Osteoblast (primary cell): ENCODE measurements at regions not wholly inside any gene's neighbourhood (a gene's known extent, or its start where the extent isn't known, plus 50 kb on each side); places are given as distances from the start of the nearest gene placed in this dataset.

Source experiments
- DNase-seq: peaks from one replicate; pipeline ENCODE4 v3.0.0; 2011; ENCODE audit warnings: low spot score, mixed read lengths; ENCODE audit not compliant: insufficient read length; ENCODE audit errors: missing footprints
- H2AFZ ChIP-seq: 2 replicates; pipeline ENCODE4 v1.6.0; 2011; ENCODE audit warnings: mild to moderate bottlenecking, low read length
- H3K27ac ChIP-seq: 2 replicates; pipeline ENCODE4 v1.5.1; 2011; ENCODE audit warnings: mild to moderate bottlenecking, low read depth, low read length, moderate library complexity
- H3K27me3 ChIP-seq: 2 replicates; pipeline ENCODE4 v1.6.0; 2012; ENCODE audit warnings: mild to moderate bottlenecking, control low read depth, inconsistent platforms, low read length, moderate library complexity; ENCODE audit not compliant: insufficient read depth
- H3K36me3 ChIP-seq: 2 replicates; pipeline ENCODE4 v1.5.1; 2011; ENCODE audit warnings: mild to moderate bottlenecking, low read length, control low read depth, moderate library complexity; ENCODE audit not compliant: insufficient read depth
- H3K4me1 ChIP-seq: 2 replicates; pipeline ENCODE4 v1.5.1; 2011; ENCODE audit warnings: mild to moderate bottlenecking, low read length, control low read depth, moderate library complexity; ENCODE audit not compliant: insufficient read depth
- H3K4me2 ChIP-seq: 2 replicates; pipeline ENCODE4 v1.6.0; 2011; ENCODE audit warnings: mild to moderate bottlenecking, low read length; ENCODE audit not compliant: insufficient read depth
- H3K4me3 ChIP-seq: fragments of 200-600 bp; sonication (generic); 3 replicates; pipeline ENCODE4 v1.5.1; 2012; ENCODE audit warnings: mild to moderate bottlenecking, low read length, inconsistent platforms; ENCODE audit not compliant: insufficient read depth
- H3K79me2 ChIP-seq: 2 replicates; pipeline ENCODE4 v1.6.0; 2012; ENCODE audit warnings: mild to moderate bottlenecking, low read length, control low read depth, inconsistent platforms; ENCODE audit not compliant: insufficient read depth
- H3K9me3 ChIP-seq: 2 replicates; pipeline ENCODE4 v1.5.1; 2011; ENCODE audit warnings: low read depth, low read length, control low read depth
- H4K20me1 ChIP-seq: 2 replicates; pipeline ENCODE4 v1.6.0; 2012; ENCODE audit warnings: mild to moderate bottlenecking, low read length, control low read depth; ENCODE audit not compliant: insufficient read depth
- CTCF ChIP-seq: IDR thresholded peaks from 2 replicates; pipeline ENCODE4 v1.5.1; 2011; ENCODE audit warnings: mild to moderate bottlenecking, low read depth, low read length, moderate library complexity; ENCODE audit errors: extremely low read depth

- H3K36me3 ChIP-seq, result no peaks in the 10 kb centered on the region
- TF ChIP-seq CTCF, result no peak
- H3K4me2 ChIP-seq, result no peak overlapping the region
- H3K27me3 ChIP-seq, result no peaks in the 10 kb centered on the region
- no peaks in the 10 kb centered on the region for H4K20me1 ChIP-seq
- no peak for DNase-seq
- no peaks in the 10 kb centered on the region for H3K79me2 ChIP-seq
- no peak overlapping the region for H3K4me3 ChIP-seq
- H3K9me3 ChIP-seq, result no peaks in the 10 kb centered on the region
- H3K4me1 ChIP-seq, result no peaks in the 10 kb centered on the region
- no peak overlapping the region for H2AFZ ChIP-seq
- H3K27ac ChIP-seq, result no peak overlapping the region
Measured at GRCh38 chr4:32985256-32985655, 2265.1 kb downstream of the PCDH7 start.

- H4K20me1 ChIP-seq, result no peaks in the 10 kb centered on the region
- H3K36me3 ChIP-seq, result no peaks in the 10 kb centered on the region
- no peaks in the 10 kb centered on the region for H3K9me3 ChIP-seq
- no peak overlapping the region for H2AFZ ChIP-seq
- no peaks in the 10 kb centered on the region for H3K4me1 ChIP-seq
- no peak overlapping the region for H3K27ac ChIP-seq
- no peaks in the 10 kb centered on the region for H3K79me2 ChIP-seq
- DNase-seq, result peak; percentile 10
- no peak overlapping the region for H3K4me3 ChIP-seq
- TF ChIP-seq CTCF, result no peak
- no peak overlapping the region for H3K4me2 ChIP-seq
- no peaks in the 10 kb centered on the region for H3K27me3 ChIP-seq
Measured at GRCh38 chr4:32986236-32986635, 2266.1 kb downstream of the PCDH7 start.

GRCh38 chr4:32987111-32987510 is 2266.9 kb downstream of the PCDH7 start:
- no peak for TF ChIP-seq CTCF
- Histone ChIP-seq H3K27ac (no peak overlapping the region), H3K79me2 (no peaks in the 10 kb centered on the region), H3K27me3 (no peaks in the 10 kb centered on the region), H3K4me2 (no peak overlapping the region), H3K4me1 (no peaks in the 10 kb centered on the region), H3K36me3 (no peaks in the 10 kb centered on the region), H4K20me1 (no peaks in the 10 kb centered on the region), H3K9me3 (no peaks in the 10 kb centered on the region), H3K4me3 (no peak overlapping the region), H2AFZ (no peak overlapping the region)
- no peak for DNase-seq

GRCh38 chr4:32988165-32988811 is 2268.1 kb downstream of the PCDH7 start:
- Histone ChIP-seq H3K36me3 (no peaks in the 10 kb centered on the region), H2AFZ (no peak overlapping the region), H3K4me1 (no peaks in the 10 kb centered on the region), H3K4me2 (no peak overlapping the region), H3K27me3 (no peaks in the 10 kb centered on the region), H3K9me3 (no peaks in the 10 kb centered on the region), H3K4me3 (no peak overlapping the region), H4K20me1 (no peaks in the 10 kb centered on the region), H3K79me2 (no peaks in the 10 kb centered on the region), H3K27ac (no peak overlapping the region)
- no peak for DNase-seq
- no peak for TF ChIP-seq CTCF
